H1 (cell line): ENCODE measurements at regions not wholly inside any gene's neighbourhood (a gene's known extent, or its start where the extent isn't known, plus 50 kb on each side); places are given as distances from the start of the nearest gene placed in this dataset.

Source experiments
- CTCF ChIA-PET: fragments of 300-600 bp; sonication (Branson Sonifier 250); formaldehyde crosslinking; loops from one replicate; lab custom pipeline; 2021; ENCODE audit not compliant: partially characterized antibody; lab: Charles Lee
- POLR2A ChIA-PET: fragments of 300-600 bp; sonication (Branson Sonifier 250); formaldehyde crosslinking; loops from one replicate; lab custom pipeline; 2021; ENCODE audit warnings: inconsistent platforms; ENCODE audit not compliant: partially characterized antibody; lab: Charles Lee
- DNase-seq, 2 experiments: peaks; one replicate each; pipeline versions ENCODE4 v3.0.0 to v3.0.0-alpha.2; 2010 to 2022; ENCODE audit warnings: low spot score in 2 of 2, low read depth in 1 of 2, mixed read lengths in 1 of 2
- FAIRE-seq: peaks from 2 replicates; lab custom pipeline; 2011; peaks lifted over from hg19 to GRCh38; lab: Jason Lieb, UNC
- H2AFZ ChIP-seq: 2 replicates; pipeline ENCODE4 v1.8.1; 2012; ENCODE audit warnings: low read length, inconsistent platforms
- H2AK5ac ChIP-seq: 2 replicates; pipeline ENCODE4 v1.6.1; 2013; ENCODE audit warnings: low read depth, low read length
- H2BK120ac ChIP-seq: replicated peaks from 2 replicates; pipeline ENCODE3; 2013; ENCODE audit warnings: low read depth, low read length, inconsistent platforms
- H2BK12ac ChIP-seq: 2 replicates; pipeline ENCODE4 v1.6.1; 2013; ENCODE audit warnings: low read depth, low read length
- H2BK15ac ChIP-seq: 2 replicates; pipeline ENCODE4 v1.6.1; 2013; ENCODE audit warnings: low read length
- H2BK20ac ChIP-seq: 2 replicates; pipeline ENCODE4 v1.6.1; 2013; ENCODE audit warnings: low read length
- H2BK5ac ChIP-seq: 2 replicates; pipeline ENCODE4 v1.6.1; 2013; ENCODE audit warnings: low read depth, low read length
- H3K14ac ChIP-seq: 2 replicates; pipeline ENCODE4 v1.6.1; 2013; ENCODE audit warnings: inconsistent platforms; ENCODE audit not compliant: insufficient read length
- H3K18ac ChIP-seq: 2 replicates; pipeline ENCODE4 v1.6.1; 2013; ENCODE audit warnings: low read length; ENCODE audit errors: extremely low read depth
- H3K23ac ChIP-seq: 2 replicates; pipeline ENCODE4 v1.6.1; 2013; ENCODE audit warnings: inconsistent platforms; ENCODE audit not compliant: insufficient read length
- H3K23me2 ChIP-seq: 2 replicates; pipeline ENCODE4 v1.6.1; 2013; ENCODE audit warnings: low read depth, low read length
- H3K27ac ChIP-seq: 2 replicates; pipeline ENCODE4 v1.6.1; 2011; ENCODE audit warnings: low read depth, low read length, inconsistent platforms
- H3K27me3 ChIP-seq, 4 experiments: replicated peaks in 1 of 4; 1 replicate in 1 of 4; 2 replicates in 3 of 4; pipeline versions ENCODE4 v1.6.1 to v1.8.1; 2011 to 2013; ENCODE audit warnings: low read length in 3 of 4, mild to moderate bottlenecking in 3 of 4, inconsistent platforms in 2 of 4, mixed read lengths in 2 of 4, moderate library complexity in 1 of 4; ENCODE audit not compliant: control insufficient read depth in 3 of 4, insufficient read depth in 3 of 4; ENCODE audit errors: extremely low read depth in 1 of 4
- H3K36me3 ChIP-seq, 4 experiments: 2 replicates each; pipeline versions ENCODE4 v1.6.1 to v1.8.1; 2011 to 2013; ENCODE audit warnings: mild to moderate bottlenecking in 4 of 4, low read length in 3 of 4, moderate library complexity in 2 of 4, control low read depth in 1 of 4, inconsistent platforms in 1 of 4; ENCODE audit not compliant: insufficient read depth in 4 of 4, control insufficient read depth in 2 of 4
- H3K4ac ChIP-seq: replicated peaks from 2 replicates; pipeline ENCODE3; 2013; ENCODE audit warnings: low read length, low read depth, mixed read lengths, inconsistent platforms; ENCODE audit not compliant: insufficient read length
- H3K4me1 ChIP-seq, 4 experiments: replicated peaks in 1 of 4; 1 replicate in 1 of 4; 2 replicates in 3 of 4; pipeline versions ENCODE4 v1.6.1 to v1.8.1; 2011 to 2013; ENCODE audit warnings: low read length in 3 of 4, inconsistent platforms in 2 of 4, mixed read lengths in 1 of 4; ENCODE audit not compliant: insufficient read depth in 4 of 4, control insufficient read depth in 3 of 4
- H3K4me2 ChIP-seq, 2 experiments: 2 replicates each; pipeline versions ENCODE4 v1.6.1 to v1.8.1; 2011 to 2013; ENCODE audit warnings: low read depth in 2 of 2, low read length in 2 of 2, control low read depth in 1 of 2, inconsistent platforms in 1 of 2, mild to moderate bottlenecking in 1 of 2; ENCODE audit not compliant: insufficient read depth in 1 of 2
- H3K4me3 ChIP-seq, 4 experiments: fragments of 200-600, 300-600 bp in 1 of 4; sonication (generic), shearing (Covaris generic), sonication (Bioruptor Twin) in 1 of 4; 2 replicates each; pipeline versions ENCODE4 v1.5.1 to v1.8.1; 2011 to 2016; ENCODE audit warnings: low read length in 4 of 4, low read depth in 3 of 4, control low read depth in 2 of 4, inconsistent platforms in 2 of 4, mild to moderate bottlenecking in 2 of 4, mixed read lengths in 1 of 4, moderate library complexity in 1 of 4; ENCODE audit not compliant: insufficient read depth in 2 of 4; ENCODE audit errors: extremely low read depth in 1 of 4
- H3K56ac ChIP-seq: replicated peaks from 2 replicates; pipeline ENCODE3; 2013; ENCODE audit warnings: low read depth, mild to moderate bottlenecking, mixed read lengths, low read length, inconsistent platforms; ENCODE audit not compliant: insufficient read length
- H3K79me1 ChIP-seq: 2 replicates; pipeline ENCODE4 v1.6.1; 2013; ENCODE audit warnings: low read depth, low read length, control low read depth
- H3K79me2 ChIP-seq, 2 experiments: 2 replicates each; pipeline versions ENCODE4 v1.6.1 to v1.8.1; 2012 to 2013; ENCODE audit warnings: low read length in 2 of 2, mild to moderate bottlenecking in 2 of 2, inconsistent platforms in 1 of 2; ENCODE audit not compliant: insufficient read depth in 2 of 2, control insufficient read depth in 1 of 2
- H3K9ac ChIP-seq, 4 experiments: replicated peaks in 1 of 4; 1 replicate in 1 of 4; 2 replicates in 3 of 4; pipeline versions ENCODE4 v1.6.1 to v1.8.1; 2011 to 2013; ENCODE audit warnings: low read depth in 3 of 4, low read length in 3 of 4, control low read depth in 2 of 4, mild to moderate bottlenecking in 2 of 4, moderate library complexity in 2 of 4, inconsistent platforms in 1 of 4; ENCODE audit errors: extremely low read depth in 1 of 4
- H3K9me3 ChIP-seq, 2 experiments: 2 replicates each; pipeline versions ENCODE4 v1.6.1 to v1.8.1; 2012 to 2013; ENCODE audit warnings: mild to moderate bottlenecking in 2 of 2, moderate library complexity in 2 of 2, control low read depth in 1 of 2, inconsistent platforms in 1 of 2, low read depth in 1 of 2, low read length in 1 of 2, mixed read lengths in 1 of 2; ENCODE audit not compliant: insufficient read depth in 2 of 2
- H4K20me1 ChIP-seq, 2 experiments: replicated peaks in 1 of 2; 2 replicates each; pipeline versions ENCODE3 to v1.8.1; 2011 to 2013; ENCODE audit warnings: inconsistent platforms in 2 of 2, low read length in 2 of 2, mild to moderate bottlenecking in 1 of 2; ENCODE audit not compliant: insufficient read depth in 2 of 2, control insufficient read depth in 1 of 2
- H4K5ac ChIP-seq: 2 replicates; pipeline ENCODE4 v1.6.1; 2013; ENCODE audit warnings: low read length, low read depth, mixed read lengths, inconsistent platforms; ENCODE audit not compliant: insufficient read length
- H4K8ac ChIP-seq: 2 replicates; pipeline ENCODE4 v1.8.0; 2013; ENCODE audit warnings: mild to moderate bottlenecking, moderate library complexity, low read length, inconsistent platforms; ENCODE audit not compliant: insufficient read depth; ENCODE audit errors: extremely low read depth
- H4K91ac ChIP-seq: replicated peaks from 2 replicates; pipeline ENCODE3; 2013; ENCODE audit warnings: low read length, mixed read lengths, inconsistent platforms; ENCODE audit not compliant: insufficient read length
- BCL11A ChIP-seq, 2 experiments: IDR thresholded peaks; one replicate each; pipeline ENCODE4 v1.6.1; 2011; ENCODE audit warnings: low read depth in 2 of 2, low read length in 2 of 2, mild to moderate bottlenecking in 2 of 2
- CBX5 ChIP-seq: fragments of 300-800, 300-1000 bp; sonication (generic); IDR thresholded peaks from 2 replicates; pipeline ENCODE4 v1.7.1; 2016; ENCODE audit warnings: antibody characterized with exemption, low read length, low read depth
- CBX8 ChIP-seq: fragments of 300-800, 300-1000 bp; sonication (generic); IDR thresholded peaks from 2 replicates; pipeline ENCODE4 v1.7.1; 2016; ENCODE audit warnings: low read depth, low read length, borderline replicate concordance
- CTBP2 ChIP-seq: IDR thresholded peaks from 2 replicates; pipeline ENCODE4 v1.7.0; 2011; ENCODE audit warnings: borderline replicate concordance, mild to moderate bottlenecking, moderate library complexity, mixed read lengths, low read length; ENCODE audit not compliant: insufficient read depth, insufficient read length
- KDM1A ChIP-seq: fragments of 200-600, 300-600 bp; sonication (generic); IDR thresholded peaks from 2 replicates; pipeline ENCODE4 v1.7.1; 2016; ENCODE audit warnings: mild to moderate bottlenecking, low read length, borderline replicate concordance
- SP4 ChIP-seq: IDR thresholded peaks from 2 replicates; pipeline ENCODE4 v1.6.1; 2012; ENCODE audit warnings: low read length, inconsistent platforms
- SUZ12 ChIP-seq: fragments of 200-600 bp; sonication (generic); IDR thresholded peaks from 2 replicates; pipeline ENCODE4 v1.6.1; 2012; ENCODE audit warnings: mild to moderate bottlenecking, inconsistent platforms, low read length, moderate library complexity, mixed read lengths
- TAF1 ChIP-seq: IDR thresholded peaks from 2 replicates; pipeline ENCODE4 v1.6.1; 2011; ENCODE audit warnings: mild to moderate bottlenecking, low read depth, low read length
- TBP ChIP-seq: IDR thresholded peaks from 2 replicates; pipeline ENCODE4 v1.6.1; 2011; ENCODE audit warnings: low read depth, low read length, improper control_type of control experiment
- WGBS, 2 experiments: shearing (Covaris generic) in 1 of 2; methylation state at CpG; one replicate each; pipeline versions ENCODE4 v1.1.6 to v1.1.7; 2013 to 2015; ENCODE audit warnings: low lambda C conversion rate in 2 of 2, mixed read lengths in 2 of 2, inconsistent platforms in 1 of 2, low coverage in 1 of 2, missing lambda C conversion rate in 1 of 2; ENCODE audit not compliant: insufficient replicate concordance in 2 of 2, insufficient coverage in 1 of 2, insufficient read length in 1 of 2; ENCODE audit errors: extremely low coverage in 1 of 2, missing lambda C conversion rate in 1 of 2; 5-methylcytosine and 5-hydroxymethylcytosine counted together

DNA sequence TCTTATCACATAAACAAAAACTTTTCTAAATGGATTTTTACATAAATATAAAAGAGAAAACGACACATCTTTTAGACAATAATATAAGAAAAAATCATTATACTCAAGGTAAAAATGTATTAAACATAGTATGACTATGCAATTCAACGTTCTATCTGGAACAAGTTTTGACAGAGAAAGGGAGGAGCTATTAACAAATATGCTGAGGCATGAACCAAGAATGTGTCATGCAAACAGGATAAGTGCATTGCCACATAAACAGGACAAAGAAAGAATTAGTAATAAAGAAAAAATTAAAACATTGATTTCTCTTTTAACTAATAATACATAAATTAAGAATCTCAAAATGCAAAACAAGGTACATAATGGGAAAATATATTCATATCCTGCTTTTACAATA is 1353.4 kb upstream of the GJE1 start:
- CTCF ChIA-PET, result interaction anchor here (1.4 kb wide), 1 partner anchor 12 kb away, joined by 3 read pairs; no protein-coding TSS in a partner anchor
- no peak overlapping the region for H4K8ac ChIP-seq

More for the DNA sequence above, 1353.4 kb upstream of the GJE1 start:
- Histone ChIP-seq H3K79me1 (no peaks in the 10 kb centered on the region), H3K4me2 (no peak overlapping the region), H3K23ac (no peak overlapping the region), H2BK20ac (no peak overlapping the region), H3K27me3 (no peaks in the 10 kb centered on the region), H2BK15ac (no peak overlapping the region), H2AFZ (no peak overlapping the region), H2BK12ac (no peak overlapping the region), H2BK120ac (no peak overlapping the region), H3K4me3 (no peak overlapping the region), H3K14ac (no peak overlapping the region), H3K23me2 (no peaks in the 10 kb centered on the region), H3K9ac (no peak overlapping the region), H3K56ac (no peak overlapping the region), H3K9me3 (no peaks in the 10 kb centered on the region), H3K79me2 (no peaks in the 10 kb centered on the region), H3K4me1 (no peaks in the 10 kb centered on the region), H4K5ac (no peak overlapping the region), H3K36me3 (no peaks in the 10 kb centered on the region), H2AK5ac (no peak overlapping the region), H3K4ac (no peak overlapping the region), H4K20me1 (no peaks in the 10 kb centered on the region), H2BK5ac (no peak overlapping the region), H3K18ac (no peak overlapping the region), H4K91ac (no peak overlapping the region), H3K27ac (no peak overlapping the region)
- 82% methylated on average over 2 of the region's 2 CpGs; no CpG with 5 or more reads in 1 of the 2 experiments for WGBS, 2 experiments
- no peak for DNase-seq
- TF ChIP-seq SUZ12, result no peak
- TF ChIP-seq KDM1A, result no peak
- TF ChIP-seq TAF1, result no peak
- no peak for TF ChIP-seq SP4
- TF ChIP-seq CBX8, result no peak
- no peak for TF ChIP-seq CTBP2
- TF ChIP-seq CBX5, result no peak
- TF ChIP-seq BCL11A (IDR thresholded peaks at IDR 0.05; ENCODE audit: low read depth in 2 of 2, low read length in 2 of 2), result no peak
- TF ChIP-seq TBP, result no peak
- FAIRE-seq, result no peak
- POLR2A ChIA-PET, result no interaction called here
